Sigmoid colon (tissue), 6 donors: ENCODE measurements at regions not wholly inside any gene's neighbourhood (a gene's known extent, or its start where the extent isn't known, plus 50 kb on each side); places are given as distances from the start of the nearest gene placed in this dataset.

Experiments
- DNase-seq: peaks from one replicate; pipeline ENCODE4 v3.0.0-alpha.2; 2019
- H3K27ac ChIP-seq, 4 donors: fragments of 200-600 bp; sonication (generic); one replicate each; pipeline ENCODE4 v1.5.1; 2016 to 2019; ENCODE audit warnings: mild to moderate bottlenecking in 1 of 4
- H3K27me3 ChIP-seq, 3 donors: fragments of 200-600 bp; sonication (generic); one replicate each; pipeline ENCODE4 v1.5.1; 2019; ENCODE audit warnings: mild to moderate bottlenecking in 1 of 3
- H3K36me3 ChIP-seq, 4 donors: fragments of 200-600 bp; sonication (generic); one replicate each; pipeline ENCODE4 v1.5.1; 2016 to 2019
- H3K4me1 ChIP-seq, 4 donors: fragments of 200-600 bp; sonication (generic); one replicate each; pipeline ENCODE4 v1.5.1; 2017 to 2019
- H3K4me3 ChIP-seq, 4 donors: fragments of 200-600 bp; sonication (generic); one replicate each; pipeline ENCODE4 v1.5.1; 2017 to 2019; ENCODE audit warnings: mild to moderate bottlenecking in 2 of 4, moderate library complexity in 1 of 4
- H3K9me3 ChIP-seq, 4 donors: fragments of 200-600 bp in 3 of 4; sonication (generic) in 3 of 4; one replicate each; pipeline versions ENCODE4 v1.5.1 to v1.6.1; 2013 to 2019
- EP300 ChIP-seq, 4 donors: sonication (generic); formaldehyde crosslinking; IDR thresholded peaks; one replicate each; pipeline ENCODE4 v1.6.1; 2017; ENCODE audit warnings: antibody characterized with exemption in 4 of 4
- POLR2A ChIP-seq, 2 donors: fragments of 450-650 bp; IDR thresholded peaks; one replicate each; pipeline ENCODE4 v1.6.1; 2016; ENCODE audit warnings: antibody characterized with exemption in 2 of 2, mild to moderate bottlenecking in 2 of 2, moderate library complexity in 2 of 2
- POLR2AphosphoS5 ChIP-seq, 4 donors: sonication (generic); formaldehyde crosslinking; IDR thresholded peaks; one replicate each; pipeline ENCODE4 v1.6.1; 2017; ENCODE audit warnings: antibody characterized with exemption in 4 of 4
- WGBS, 2 donors: extraction: QIAGEN DNeasy Blood & Tissue Kit; methylation state at CpG; one replicate each; pipeline ENCODE4 v1.1.7; 2013; 5-methylcytosine and 5-hydroxymethylcytosine counted together
- intact Hi-C: fragments of 100-400 bp; cut with DNase I; formaldehyde crosslinking; loops from one replicate; pipeline ENCODE4 v1.15.1; 2023
- TF ChIP-seq, protein P1 (sequence below), 4 experiments: fragments of 450-650 bp in 3 of 4; fragments of 200-600 bp in 1 of 4; IDR thresholded peaks; one replicate each; pipeline ENCODE4 v1.5.1; 2016 to 2019; ENCODE audit warnings: antibody characterized with exemption in 4 of 4, mild to moderate bottlenecking in 3 of 4, moderate library complexity in 2 of 4
- donor health status: healthy with polysubstance abuse.
- donor health status: healthy.

DNA sequence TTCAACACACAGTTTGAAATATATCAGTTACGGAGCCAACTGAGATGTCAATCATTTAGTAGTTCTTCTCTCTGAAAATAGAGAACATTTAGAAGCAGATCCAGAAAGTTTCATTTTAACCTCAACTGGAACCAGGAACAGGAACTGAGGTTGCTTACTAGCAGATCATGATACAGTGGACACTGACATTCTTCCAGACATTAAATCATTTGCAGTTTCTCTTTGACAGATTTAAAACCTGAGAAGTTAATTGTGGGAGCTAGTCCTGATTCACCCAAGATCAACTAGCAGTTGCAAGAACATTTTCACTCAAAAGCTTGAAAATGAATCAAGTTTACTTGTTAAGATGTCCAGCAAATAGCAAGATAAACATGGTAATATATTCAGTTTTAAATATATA, 135.4 kb downstream of the SLC17A6 start:
- intact Hi-C loops, result no loop called here
- H3K4me3 ChIP-seq, result no peak overlapping the region
- no peaks in the 10 kb centered on the region for H3K27me3 ChIP-seq
- no peaks in the 10 kb centered on the region for H3K9me3 ChIP-seq
- TF ChIP-seq POLR2AphosphoS5 (IDR thresholded peaks at IDR 0.05) (no peak), POLR2A (IDR thresholded peaks at IDR 0.05) (no peak), EP300 (IDR thresholded peaks at IDR 0.05) (no peak)
- TF ChIP-seq, protein P1, sequence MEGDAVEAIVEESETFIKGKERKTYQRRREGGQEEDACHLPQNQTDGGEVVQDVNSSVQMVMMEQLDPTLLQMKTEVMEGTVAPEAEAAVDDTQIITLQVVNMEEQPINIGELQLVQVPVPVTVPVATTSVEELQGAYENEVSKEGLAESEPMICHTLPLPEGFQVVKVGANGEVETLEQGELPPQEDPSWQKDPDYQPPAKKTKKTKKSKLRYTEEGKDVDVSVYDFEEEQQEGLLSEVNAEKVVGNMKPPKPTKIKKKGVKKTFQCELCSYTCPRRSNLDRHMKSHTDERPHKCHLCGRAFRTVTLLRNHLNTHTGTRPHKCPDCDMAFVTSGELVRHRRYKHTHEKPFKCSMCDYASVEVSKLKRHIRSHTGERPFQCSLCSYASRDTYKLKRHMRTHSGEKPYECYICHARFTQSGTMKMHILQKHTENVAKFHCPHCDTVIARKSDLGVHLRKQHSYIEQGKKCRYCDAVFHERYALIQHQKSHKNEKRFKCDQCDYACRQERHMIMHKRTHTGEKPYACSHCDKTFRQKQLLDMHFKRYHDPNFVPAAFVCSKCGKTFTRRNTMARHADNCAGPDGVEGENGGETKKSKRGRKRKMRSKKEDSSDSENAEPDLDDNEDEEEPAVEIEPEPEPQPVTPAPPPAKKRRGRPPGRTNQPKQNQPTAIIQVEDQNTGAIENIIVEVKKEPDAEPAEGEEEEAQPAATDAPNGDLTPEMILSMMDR (IDR thresholded peaks at IDR 0.05), result no peak
- 50 to 90% methylated on average over 1 of the region's 1 CpG for WGBS, 2 donors
- DNase-seq, result no peak
- no peaks in the 10 kb centered on the region for H3K36me3 ChIP-seq
- H3K27ac ChIP-seq, result no peak overlapping the region
- H3K4me1 ChIP-seq, result no peaks in the 10 kb centered on the region

- no peaks in the 10 kb centered on the region for H3K36me3 ChIP-seq
- TF ChIP-seq POLR2AphosphoS5 (IDR thresholded peaks at IDR 0.05) (no peak), EP300 (IDR thresholded peaks at IDR 0.05) (no peak), POLR2A (IDR thresholded peaks at IDR 0.05) (no peak)
- TF ChIP-seq, protein P1 (IDR thresholded peaks at IDR 0.05), result no peak
- no peaks in the 10 kb centered on the region for H3K27me3 ChIP-seq
- DNase-seq, result no peak
- no peak overlapping the region for H3K4me3 ChIP-seq
- 73 to 84% methylated on average over 7 of the region's 7 CpGs for WGBS, 2 donors
- intact Hi-C loops, result no loop called here
- H3K4me1 ChIP-seq, result no peaks in the 10 kb centered on the region
- no peak overlapping the region for H3K27ac ChIP-seq
- H3K9me3 ChIP-seq, result no peaks in the 10 kb centered on the region
These were observed 134.1 kb downstream of the SLC17A6 start for GRCh38 chr11:22472306-22472705.

- H3K27me3 ChIP-seq, result no peaks in the 10 kb centered on the region
- H3K36me3 ChIP-seq, result no peaks in the 10 kb centered on the region
- intact Hi-C loops, result no loop called here
- no peak overlapping the region for H3K4me3 ChIP-seq
- H3K9me3 ChIP-seq, result no peaks in the 10 kb centered on the region
- no peaks in the 10 kb centered on the region for H3K4me1 ChIP-seq
- no peak overlapping the region for H3K27ac ChIP-seq
- 32 to 58% methylated on average over 2 of the region's 2 CpGs for WGBS, 2 donors
- TF ChIP-seq, protein P1 (IDR thresholded peaks at IDR 0.05), result no peak
- TF ChIP-seq EP300 (IDR thresholded peaks at IDR 0.05) (no peak), POLR2A (IDR thresholded peaks at IDR 0.05) (no peak), POLR2AphosphoS5 (IDR thresholded peaks at IDR 0.05) (no peak)
- no peak for DNase-seq
These were observed 133.2 kb downstream of the SLC17A6 start for GRCh38 chr11:22471385-22471784.

DNA sequence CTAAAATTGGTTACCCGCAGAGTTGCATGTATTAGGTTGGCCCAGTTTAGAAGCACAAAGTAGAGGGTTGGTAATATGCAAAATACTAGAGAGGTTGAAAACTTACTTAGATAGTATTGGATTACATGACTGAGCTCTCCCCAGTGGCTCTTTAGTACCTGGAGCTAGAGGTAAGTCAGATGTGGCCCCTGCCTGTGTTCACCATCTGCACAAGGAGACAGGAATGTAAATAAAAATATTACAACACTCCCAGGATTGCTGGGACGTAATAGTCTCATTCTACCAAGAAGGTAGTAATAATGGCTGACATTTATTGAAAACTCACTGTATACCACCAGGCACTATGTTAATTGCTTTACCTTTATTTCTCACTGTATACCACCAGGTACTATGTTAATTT, 129.6 kb downstream of the SLC17A6 start:
- TF ChIP-seq POLR2AphosphoS5 (IDR thresholded peaks at IDR 0.05), result no peak
- no peak for TF ChIP-seq EP300 (IDR thresholded peaks at IDR 0.05)
- TF ChIP-seq, protein P1 (IDR thresholded peaks at IDR 0.05), result no peak
- TF ChIP-seq POLR2A (IDR thresholded peaks at IDR 0.05), result no peak
- Histone ChIP-seq H3K36me3 (no peaks in the 10 kb centered on the region), H3K4me3 (no peak overlapping the region), H3K4me1 (no peaks in the 10 kb centered on the region), H3K27ac (no peak overlapping the region), H3K9me3 (no peaks in the 10 kb centered on the region), H3K27me3 (no peaks in the 10 kb centered on the region)
- no peak for DNase-seq
- WGBS, 2 donors, result 74 to 88% methylated on average over 2 of the region's 2 CpGs
- intact Hi-C loops, result no loop called here

GRCh38 chr11:22467248-22467647, 129.1 kb downstream of the SLC17A6 start:
- H3K36me3 ChIP-seq, result no peaks in the 10 kb centered on the region
- H3K27me3 ChIP-seq, result no peaks in the 10 kb centered on the region
- no peaks in the 10 kb centered on the region for H3K9me3 ChIP-seq
- TF ChIP-seq POLR2A (IDR thresholded peaks at IDR 0.05), result no peak
- no peak for TF ChIP-seq POLR2AphosphoS5 (IDR thresholded peaks at IDR 0.05)
- TF ChIP-seq EP300 (IDR thresholded peaks at IDR 0.05), result no peak
- TF ChIP-seq, protein P1 (IDR thresholded peaks at IDR 0.05), result no peak
- WGBS, 2 donors, result 78 to 80% methylated on average over 2 of the region's 2 CpGs
- H3K4me3 ChIP-seq, result no peak overlapping the region
- no peak overlapping the region for H3K27ac ChIP-seq
- intact Hi-C loops, result no loop called here
- DNase-seq, result no peak
- H3K4me1 ChIP-seq, result no peaks in the 10 kb centered on the region
